GM19455 (cell line): ENCODE measurements at regions not wholly inside any gene's neighbourhood (a gene's known extent, or its start where the extent isn't known, plus 50 kb on each side); places are given as distances from the start of the nearest gene placed in this dataset.

Experiments
- ATAC-seq: cut with Tn5 transposase; IDR thresholded peaks from one replicate; pipeline ENCODE4 v1.9.1; 2021; ENCODE audit not compliant: unreplicated experiment

- no peak for ATAC-seq
These were observed 476.7 kb downstream of the RFC3 start for GRCh38 chr13:34294483-34295129.

DNA sequence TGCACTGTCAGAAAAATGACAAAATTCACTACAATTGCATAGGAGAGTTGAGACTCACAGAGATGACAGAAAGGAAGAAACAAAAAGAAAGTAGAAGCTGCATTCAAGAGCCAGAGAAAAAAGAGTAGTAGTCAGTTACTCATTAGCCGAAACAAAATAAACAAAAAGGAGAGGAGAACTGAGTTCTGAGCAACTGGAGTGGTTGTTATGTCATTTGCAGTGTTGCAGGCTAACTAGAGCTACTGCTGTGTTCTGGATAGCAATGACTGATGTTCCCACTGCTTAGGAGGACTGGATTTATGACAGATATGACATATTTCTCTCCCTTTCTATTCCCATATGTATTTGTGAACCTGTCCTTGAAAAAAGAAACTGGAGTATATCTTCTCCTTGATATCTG lies 482.6 kb downstream of the RFC3 start:
- no peak for ATAC-seq

DNA sequence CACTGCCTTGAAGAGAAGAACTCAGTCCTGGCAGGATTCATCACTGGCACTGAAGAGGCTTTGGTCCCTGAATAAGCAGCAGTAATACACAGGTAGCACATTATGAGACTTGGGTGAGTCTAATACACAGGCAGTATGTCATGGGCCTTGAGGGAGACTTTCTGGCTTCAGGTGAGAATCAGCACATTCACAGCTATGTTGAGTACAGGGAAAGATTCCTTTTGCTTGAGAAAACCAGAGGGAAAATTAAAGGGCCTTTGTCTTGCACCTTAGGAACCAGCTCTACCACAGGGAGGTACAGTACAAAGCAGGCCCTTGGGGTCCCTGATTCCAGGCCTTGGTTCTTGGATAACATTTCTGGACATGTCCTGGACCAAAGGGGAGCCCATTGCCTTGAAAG lies 484.6 kb downstream of the RFC3 start:
- no peak for ATAC-seq

DNA sequence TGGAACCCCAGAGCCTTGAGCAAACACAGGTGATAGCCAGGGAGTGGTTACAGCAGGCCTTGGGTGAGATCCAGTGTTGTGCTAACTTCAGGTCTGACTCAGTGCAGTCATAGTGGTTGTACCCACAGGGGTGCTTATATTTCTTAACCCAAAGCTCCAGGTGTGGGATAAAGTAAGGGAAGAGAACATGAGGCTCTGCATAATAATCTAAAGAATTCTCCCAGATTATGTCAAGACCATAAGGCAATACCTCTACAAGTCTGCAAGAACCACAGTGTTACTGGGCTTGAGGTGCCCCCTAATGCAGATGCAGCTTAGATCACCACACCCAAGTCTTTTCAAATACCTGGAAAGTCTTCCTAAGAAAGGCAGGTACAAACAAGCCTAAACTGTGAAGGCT lies 485.4 kb downstream of the RFC3 start:
- no peak for ATAC-seq

DNA sequence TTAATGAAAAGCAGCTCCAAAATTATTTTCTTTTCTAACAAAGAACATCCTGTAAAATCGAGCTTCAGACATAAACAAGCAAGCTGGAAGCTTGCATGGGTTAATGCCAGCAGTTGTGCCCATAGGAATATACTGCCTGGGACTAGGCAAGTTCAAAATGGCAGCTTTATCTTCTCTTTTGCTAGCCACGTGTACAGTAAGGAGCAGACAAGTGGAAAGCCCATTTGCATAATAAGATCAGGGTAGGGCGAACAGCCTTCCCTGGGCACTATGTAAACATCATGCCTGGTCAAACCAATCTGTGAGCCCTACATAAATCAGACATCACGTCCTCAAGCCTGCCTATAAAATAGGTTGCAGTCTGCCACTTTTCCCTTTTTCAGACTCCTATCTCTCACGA lies 489.7 kb downstream of the RFC3 start:
- ATAC-seq = no peak

- no peak for ATAC-seq
These were observed 490.8 kb downstream of the RFC3 start for GRCh38 chr13:34308725-34309124.

DNA sequence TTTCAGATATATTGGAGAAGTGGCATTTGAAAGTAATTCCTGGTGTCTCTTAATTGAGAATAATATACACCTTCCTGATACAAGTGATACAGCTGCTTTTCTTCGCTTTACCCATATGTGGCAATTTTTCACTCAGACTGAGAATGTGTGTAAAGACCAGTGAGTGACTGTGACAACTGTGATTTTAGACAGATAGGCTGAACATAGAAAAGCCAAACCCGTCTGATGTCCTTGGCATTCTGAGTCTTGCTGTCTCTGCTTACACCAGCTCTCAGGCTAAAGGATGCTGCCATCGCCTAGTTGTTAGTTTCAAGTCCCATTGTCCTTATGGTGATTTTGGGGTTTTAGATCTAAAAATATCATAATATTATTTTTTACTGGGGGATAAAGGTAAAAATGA lies 492.6 kb downstream of the RFC3 start:
- no peak for ATAC-seq

- ATAC-seq = no peak
These were observed 493.3 kb downstream of the RFC3 start for GRCh38 chr13:34311251-34311650.

DNA sequence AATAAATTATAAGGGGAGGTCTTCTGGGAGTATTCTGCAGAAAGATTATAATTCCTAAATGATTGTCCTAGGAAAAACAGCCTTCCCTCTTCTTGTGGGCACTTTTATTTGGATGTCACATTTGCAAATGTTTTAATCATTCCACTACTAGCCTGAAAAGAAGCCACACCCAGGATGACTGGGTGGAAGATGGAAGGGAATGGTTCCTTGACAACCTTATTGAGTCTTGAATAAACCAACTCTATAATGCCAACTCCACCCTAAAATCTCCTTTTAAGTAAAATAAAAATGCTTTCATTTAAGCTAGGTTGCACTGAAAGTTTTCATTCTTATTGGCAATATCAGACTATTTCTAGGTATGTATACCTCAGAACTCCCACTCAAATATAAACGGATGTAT lies 494.6 kb downstream of the RFC3 start:
- ATAC-seq = no peak

GRCh38 chr13:34320084-34320483 lies 502.1 kb downstream of the RFC3 start:
- ATAC-seq = no peak

- ATAC-seq = no peak
These were observed 504.2 kb downstream of the RFC3 start for GRCh38 chr13:34322014-34322742.

DNA sequence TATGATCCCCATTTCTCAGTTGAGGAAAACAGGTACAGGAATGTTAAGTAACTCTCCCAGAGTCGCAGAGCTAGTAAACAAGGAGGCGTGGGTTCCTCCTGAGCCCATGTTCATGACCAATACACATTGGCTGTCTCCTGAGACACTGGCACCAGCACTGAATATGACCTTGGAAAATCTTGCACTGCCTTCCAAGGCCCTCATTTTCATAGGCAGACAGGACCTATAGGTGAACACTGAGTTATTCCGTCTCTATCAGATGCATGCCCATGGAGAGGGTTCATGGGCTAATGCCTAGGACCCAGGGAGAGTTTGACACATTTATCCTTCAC lies 504.8 kb downstream of the RFC3 start:
- ATAC-seq = no peak

- ATAC-seq = no peak
These were observed 517.4 kb downstream of the RFC3 start for GRCh38 chr13:34335014-34336007.

DNA sequence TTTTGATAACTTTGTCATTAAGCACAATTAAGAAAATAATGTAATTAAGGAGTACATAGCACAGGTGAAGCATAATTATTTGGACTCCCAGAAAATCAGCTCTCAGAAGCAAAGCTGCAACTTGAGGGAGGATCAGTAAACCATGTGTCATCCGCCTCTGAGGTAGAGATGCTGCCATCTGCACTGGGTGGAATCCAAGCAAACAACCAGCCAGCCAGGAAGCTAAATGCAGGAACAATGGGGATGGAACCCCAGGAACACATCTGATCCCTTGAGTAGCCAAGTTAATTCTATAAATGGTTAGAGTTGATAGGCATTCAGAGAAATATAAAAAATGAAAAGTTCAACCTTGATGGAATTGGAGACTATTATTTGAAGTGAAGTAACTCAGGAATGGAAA lies 520.2 kb downstream of the RFC3 start:
- no peak for ATAC-seq

- no peak for ATAC-seq
These were observed 522.6 kb downstream of the RFC3 start for GRCh38 chr13:34340534-34340933.

- ATAC-seq = no peak
These were observed 525.5 kb downstream of the RFC3 start for GRCh38 chr13:34343413-34343940.

DNA sequence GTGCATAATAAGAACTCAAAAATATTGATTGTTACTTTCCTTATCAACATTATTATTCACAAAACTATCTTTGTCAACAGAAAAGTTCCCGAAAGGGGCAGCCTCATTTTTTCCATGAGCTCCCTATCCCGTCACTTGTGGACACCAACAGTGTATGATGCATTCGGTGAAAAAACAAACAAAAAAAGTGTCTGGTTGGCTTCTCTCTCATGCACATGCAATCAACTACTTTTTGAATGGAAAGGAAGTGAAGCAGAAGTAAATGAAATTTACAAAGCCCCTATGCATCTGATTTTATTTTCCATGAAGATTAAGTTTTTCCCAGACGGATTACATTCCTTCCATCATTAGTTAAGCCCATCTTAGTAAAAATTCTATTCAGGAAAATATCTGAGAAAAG lies 526.9 kb downstream of the RFC3 start:
- ATAC-seq = no peak

GRCh38 chr13:34345258-34345965 lies 527.5 kb downstream of the RFC3 start:
- ATAC-seq = no peak

- ATAC-seq = no peak
These were observed 528.7 kb downstream of the RFC3 start for GRCh38 chr13:34346626-34347025.

GRCh38 chr13:34347784-34348573 lies 530.0 kb downstream of the RFC3 start:
- ATAC-seq = no peak
